ENCODE measurements at regions not wholly inside any gene's neighbourhood (a gene's known extent, or its start where the extent isn't known, plus 50 kb on each side); places are given as distances from the start of the nearest gene placed in this dataset.

- TF ChIP-seq, protein P1, sequence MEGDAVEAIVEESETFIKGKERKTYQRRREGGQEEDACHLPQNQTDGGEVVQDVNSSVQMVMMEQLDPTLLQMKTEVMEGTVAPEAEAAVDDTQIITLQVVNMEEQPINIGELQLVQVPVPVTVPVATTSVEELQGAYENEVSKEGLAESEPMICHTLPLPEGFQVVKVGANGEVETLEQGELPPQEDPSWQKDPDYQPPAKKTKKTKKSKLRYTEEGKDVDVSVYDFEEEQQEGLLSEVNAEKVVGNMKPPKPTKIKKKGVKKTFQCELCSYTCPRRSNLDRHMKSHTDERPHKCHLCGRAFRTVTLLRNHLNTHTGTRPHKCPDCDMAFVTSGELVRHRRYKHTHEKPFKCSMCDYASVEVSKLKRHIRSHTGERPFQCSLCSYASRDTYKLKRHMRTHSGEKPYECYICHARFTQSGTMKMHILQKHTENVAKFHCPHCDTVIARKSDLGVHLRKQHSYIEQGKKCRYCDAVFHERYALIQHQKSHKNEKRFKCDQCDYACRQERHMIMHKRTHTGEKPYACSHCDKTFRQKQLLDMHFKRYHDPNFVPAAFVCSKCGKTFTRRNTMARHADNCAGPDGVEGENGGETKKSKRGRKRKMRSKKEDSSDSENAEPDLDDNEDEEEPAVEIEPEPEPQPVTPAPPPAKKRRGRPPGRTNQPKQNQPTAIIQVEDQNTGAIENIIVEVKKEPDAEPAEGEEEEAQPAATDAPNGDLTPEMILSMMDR (IDR thresholded peaks at IDR 0.05), result no peak
- TF ChIP-seq POLR2A (IDR thresholded peaks at IDR 0.05), result no peak
Measured at GRCh38 chr7:42753811-42754363, 158.0 kb downstream of the C7orf25 start.

Data from Peyer's patch (tissue), 4 donors.